ENCODE measurements at regions not wholly inside any gene's neighbourhood (a gene's known extent, or its start where the extent isn't known, plus 50 kb on each side); places are given as distances from the start of the nearest gene placed in this dataset.

- DNase-seq (ENCODE audit: low spot score) = no peak
- H3K27ac Mint-ChIP-seq = no peak overlapping the region
- H3K9me3 Mint-ChIP-seq = no peaks in the 10 kb centered on the region
- H3K36me3 Mint-ChIP-seq (ENCODE audit: low read depth) = no peaks in the 10 kb centered on the region
- H3K4me1 Mint-ChIP-seq (ENCODE audit: low read depth) = no peaks in the 10 kb centered on the region
- H3K4me3 Mint-ChIP-seq = no peak overlapping the region
- peaks cover 23% of the 10 kb centered on the region for H3K27me3 Mint-ChIP-seq (ENCODE audit: low read depth)
These were observed 80.7 kb upstream of the PALS2 start for GRCh38 chr7:24492576-24492975.

GRCh38 chr7:24494832-24495231, 78.4 kb upstream of the PALS2 start:
- Mint-ChIP-seq H3K27me3 (ENCODE audit: low read depth) (peaks cover 20% of the 10 kb centered on the region), H3K36me3 (ENCODE audit: low read depth) (no peaks in the 10 kb centered on the region), H3K27ac (no peak overlapping the region), H3K4me3 (no peak overlapping the region), H3K9me3 (no peaks in the 10 kb centered on the region), H3K4me1 (ENCODE audit: low read depth) (no peaks in the 10 kb centered on the region)
- DNase-seq (ENCODE audit: low spot score) = no peak

DNA sequence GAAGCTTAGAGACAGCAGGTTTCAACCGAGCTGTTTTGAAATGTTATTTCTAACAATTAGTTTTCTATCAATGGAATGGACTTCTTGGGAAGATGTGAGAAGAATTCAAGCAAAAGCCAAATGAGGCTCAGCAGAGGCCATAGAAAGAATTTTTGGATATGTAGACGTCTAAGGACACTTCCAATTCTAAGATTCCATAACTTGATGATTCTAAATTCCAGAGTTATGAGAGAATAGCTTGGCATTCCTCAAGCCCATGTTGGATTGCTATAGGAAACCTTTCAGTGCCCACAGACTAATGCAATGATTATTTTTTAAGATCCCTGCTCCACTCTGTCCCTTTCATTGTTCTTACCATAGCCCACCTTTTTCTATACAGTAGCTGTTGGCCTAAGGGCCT, 77.2 kb upstream of the PALS2 start:
- Mint-ChIP-seq H3K27me3 (ENCODE audit: low read depth) (peaks cover 12% of the 10 kb centered on the region), H3K4me1 (ENCODE audit: low read depth) (no peaks in the 10 kb centered on the region)

GRCh38 chr7:24498439-24498838, 74.8 kb upstream of the PALS2 start:
- H3K4me1 Mint-ChIP-seq (ENCODE audit: low read depth) = no peaks in the 10 kb centered on the region
- H3K27ac Mint-ChIP-seq = no peak overlapping the region
- H3K36me3 Mint-ChIP-seq (ENCODE audit: low read depth) = no peaks in the 10 kb centered on the region
- H3K27me3 Mint-ChIP-seq (ENCODE audit: low read depth) = peaks cover 12% of the 10 kb centered on the region
- H3K4me3 Mint-ChIP-seq = no peak overlapping the region
- no peaks in the 10 kb centered on the region for H3K9me3 Mint-ChIP-seq
- DNase-seq (ENCODE audit: low spot score) = no peak

More for the DNA sequence above, 77.2 kb upstream of the PALS2 start:
- no peak overlapping the region for H3K4me3 Mint-ChIP-seq
- no peak overlapping the region for H3K27ac Mint-ChIP-seq
- H3K9me3 Mint-ChIP-seq = no peaks in the 10 kb centered on the region
- H3K36me3 Mint-ChIP-seq (ENCODE audit: low read depth) = no peaks in the 10 kb centered on the region
- DNase-seq (ENCODE audit: low spot score) = no peak

DNA sequence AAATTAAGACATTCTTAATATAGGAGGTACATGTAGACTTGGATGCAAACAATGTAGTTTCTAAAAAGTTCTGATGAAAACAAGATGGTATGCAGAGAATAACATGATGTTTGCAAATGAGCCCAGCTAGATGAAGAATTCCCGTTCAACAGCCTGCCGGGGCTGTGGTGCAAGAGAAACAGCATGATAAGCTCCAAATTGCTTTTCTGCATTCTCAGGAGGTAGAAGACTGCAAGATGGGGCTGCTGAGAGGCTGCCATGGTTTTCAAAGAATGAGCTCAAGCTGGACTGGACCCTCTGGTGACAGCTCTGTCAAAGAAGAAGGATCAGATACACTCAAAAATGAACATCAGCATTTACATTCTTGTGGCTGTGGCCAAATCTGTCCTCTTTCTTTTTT, 73.4 kb upstream of the PALS2 start:
- Mint-ChIP-seq H3K4me3 (no peak overlapping the region), H3K4me1 (ENCODE audit: low read depth) (no peaks in the 10 kb centered on the region), H3K27me3 (ENCODE audit: low read depth) (peaks cover 10% of the 10 kb centered on the region), H3K9me3 (no peaks in the 10 kb centered on the region), H3K36me3 (ENCODE audit: low read depth) (no peaks in the 10 kb centered on the region), H3K27ac (no peak overlapping the region)
- no peak for DNase-seq (ENCODE audit: low spot score)

DNA sequence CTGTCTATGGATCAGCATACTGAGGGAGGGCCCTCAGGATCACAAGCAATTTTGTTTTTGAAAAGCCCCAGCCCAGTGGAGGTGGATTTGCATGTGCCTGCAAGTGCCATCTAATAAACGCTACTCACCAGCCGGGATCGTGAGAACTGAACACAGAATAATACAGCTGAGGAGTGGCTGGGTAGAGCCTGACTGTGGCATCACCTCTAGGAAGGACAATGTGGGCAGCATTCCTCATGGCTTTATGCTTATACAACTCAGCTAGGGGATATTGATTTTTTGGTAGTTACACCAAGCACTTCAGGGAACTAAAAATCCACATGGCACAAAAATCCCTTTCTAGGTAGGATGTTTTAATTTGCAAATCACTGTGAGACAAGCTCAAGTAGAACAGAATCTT, 72.7 kb upstream of the PALS2 start:
- DNase-seq (ENCODE audit: low spot score) = no peak
- Mint-ChIP-seq H3K9me3 (no peaks in the 10 kb centered on the region), H3K4me3 (no peak overlapping the region), H3K36me3 (ENCODE audit: low read depth) (no peaks in the 10 kb centered on the region), H3K4me1 (ENCODE audit: low read depth) (no peaks in the 10 kb centered on the region), H3K27ac (no peak overlapping the region), H3K27me3 (ENCODE audit: low read depth) (peaks cover 10% of the 10 kb centered on the region)

DNA sequence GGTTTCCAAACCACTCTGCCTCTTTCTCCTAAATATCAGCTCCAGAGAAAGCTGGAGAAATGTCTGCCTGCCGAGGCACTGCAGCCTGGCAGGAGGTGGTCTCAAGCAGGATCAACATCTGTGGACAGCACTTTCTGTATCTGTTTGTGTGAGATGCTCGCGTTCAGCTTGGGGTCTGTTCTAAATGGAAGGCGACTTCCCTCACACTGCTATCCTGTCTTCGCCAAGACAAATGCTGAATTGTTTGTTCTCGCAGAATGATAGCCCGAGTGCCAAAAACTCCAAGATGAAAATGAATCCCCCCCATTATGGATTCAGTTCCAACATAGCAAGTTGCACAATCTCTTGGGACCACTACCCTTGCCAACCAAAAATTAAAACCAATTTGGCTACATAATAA, 72.2 kb upstream of the PALS2 start:
- H3K27ac Mint-ChIP-seq = no peak overlapping the region
- H3K4me1 Mint-ChIP-seq (ENCODE audit: low read depth) = no peaks in the 10 kb centered on the region
- H3K36me3 Mint-ChIP-seq (ENCODE audit: low read depth) = no peaks in the 10 kb centered on the region
- H3K27me3 Mint-ChIP-seq (ENCODE audit: low read depth) = peaks cover 10% of the 10 kb centered on the region
- H3K9me3 Mint-ChIP-seq = no peaks in the 10 kb centered on the region
- H3K4me3 Mint-ChIP-seq = no peak overlapping the region
- no peak for DNase-seq (ENCODE audit: low spot score)

DNA sequence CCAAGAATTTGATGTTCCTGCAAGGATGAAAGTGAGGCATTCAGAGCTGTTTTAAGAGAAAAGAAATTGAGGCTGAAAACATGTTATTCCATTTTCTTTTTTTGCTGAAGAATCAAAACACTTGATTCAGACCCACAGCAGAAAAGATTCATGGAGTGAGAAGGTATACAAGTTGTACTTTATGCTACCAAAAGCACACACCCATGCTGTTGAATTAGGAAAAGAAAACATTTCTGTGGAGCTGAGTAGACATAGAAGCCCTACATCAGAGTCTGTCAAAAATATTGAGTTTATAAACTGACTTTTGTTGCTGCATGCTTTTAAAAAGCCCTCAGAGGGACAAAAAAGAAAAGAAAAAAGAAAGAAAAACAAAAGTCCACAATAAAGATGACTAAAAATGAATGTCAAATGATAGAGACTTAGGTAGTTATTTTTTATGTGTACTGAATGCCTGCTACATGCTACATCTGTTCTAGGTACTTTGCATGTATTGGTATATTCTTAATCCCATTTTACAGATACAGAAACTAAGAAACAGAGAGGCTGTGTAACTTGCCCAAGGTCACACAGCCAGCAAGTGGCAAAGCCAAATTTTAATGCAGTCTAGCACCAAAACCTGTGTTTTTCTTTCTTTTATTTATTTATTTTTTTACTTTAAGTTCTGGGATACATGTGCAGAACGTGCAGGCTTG, 71.7 kb upstream of the PALS2 start:
- Mint-ChIP-seq H3K9me3 (no peaks in the 10 kb centered on the region), H3K36me3 (ENCODE audit: low read depth) (no peaks in the 10 kb centered on the region), H3K27me3 (ENCODE audit: low read depth) (peaks cover 12% of the 10 kb centered on the region), H3K4me1 (ENCODE audit: low read depth) (no peaks in the 10 kb centered on the region), H3K4me3 (no peak overlapping the region), H3K27ac (no peak overlapping the region)
- no peak for DNase-seq (ENCODE audit: low spot score)

GRCh38 chr7:24502135-24502488, 71.1 kb upstream of the PALS2 start:
- Mint-ChIP-seq H3K4me3 (no peak overlapping the region), H3K4me1 (ENCODE audit: low read depth) (no peaks in the 10 kb centered on the region), H3K9me3 (no peaks in the 10 kb centered on the region), H3K36me3 (ENCODE audit: low read depth) (no peaks in the 10 kb centered on the region), H3K27me3 (ENCODE audit: low read depth) (peaks cover 12% of the 10 kb centered on the region), H3K27ac (no peak overlapping the region)
- no peak for DNase-seq (ENCODE audit: low spot score)

DNA sequence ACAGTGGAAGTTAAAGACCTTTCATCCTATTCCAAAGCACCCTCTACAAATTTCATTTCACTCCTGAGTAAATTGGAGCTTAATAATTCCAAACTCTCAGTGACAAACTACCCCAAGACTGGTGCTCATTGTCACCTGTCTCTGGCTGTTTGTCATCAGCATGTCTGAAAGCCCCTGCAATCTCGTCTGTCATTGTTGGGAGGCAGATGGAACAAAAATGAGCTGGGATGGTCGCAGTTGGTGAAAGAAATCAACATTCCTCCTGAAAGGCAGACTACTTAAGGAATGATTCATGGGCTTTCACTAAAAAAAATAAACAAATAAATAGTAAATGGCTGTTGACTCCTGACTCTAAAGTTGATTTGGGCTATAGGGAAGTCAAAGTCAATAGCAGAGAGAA, 69.7 kb upstream of the PALS2 start:
- no peak for DNase-seq (ENCODE audit: low spot score)
- no peaks in the 10 kb centered on the region for H3K4me1 Mint-ChIP-seq (ENCODE audit: low read depth)
- no peak overlapping the region for H3K4me3 Mint-ChIP-seq
- no peaks in the 10 kb centered on the region for H3K36me3 Mint-ChIP-seq (ENCODE audit: low read depth)
- H3K27me3 Mint-ChIP-seq (ENCODE audit: low read depth) = peaks cover 12% of the 10 kb centered on the region
- H3K27ac Mint-ChIP-seq = no peak overlapping the region
- H3K9me3 Mint-ChIP-seq = no peaks in the 10 kb centered on the region

DNA sequence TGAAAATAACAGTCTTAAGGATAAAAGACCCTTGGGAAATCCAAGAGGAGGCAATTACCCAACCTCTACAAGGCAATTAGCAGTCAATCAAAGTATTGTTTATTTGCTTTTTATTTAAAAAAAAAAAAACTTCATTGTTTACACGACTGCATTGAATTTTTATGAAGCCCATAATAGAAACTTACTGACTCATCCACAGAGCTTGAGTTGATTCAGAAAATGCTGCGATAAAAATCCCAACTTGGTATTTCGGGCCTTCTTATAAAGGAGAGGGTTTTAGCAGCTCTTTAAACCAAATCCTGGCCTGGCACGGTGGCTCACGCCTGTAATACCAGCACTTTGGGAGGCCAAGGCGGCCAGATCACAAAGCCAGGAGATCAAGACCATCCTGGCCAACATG, 69.2 kb upstream of the PALS2 start:
- DNase-seq (ENCODE audit: low spot score) = no peak
- Mint-ChIP-seq H3K27me3 (ENCODE audit: low read depth) (peaks cover 12% of the 10 kb centered on the region), H3K4me1 (ENCODE audit: low read depth) (no peaks in the 10 kb centered on the region), H3K9me3 (no peaks in the 10 kb centered on the region), H3K36me3 (ENCODE audit: low read depth) (no peaks in the 10 kb centered on the region), H3K4me3 (no peak overlapping the region), H3K27ac (no peak overlapping the region)

DNA sequence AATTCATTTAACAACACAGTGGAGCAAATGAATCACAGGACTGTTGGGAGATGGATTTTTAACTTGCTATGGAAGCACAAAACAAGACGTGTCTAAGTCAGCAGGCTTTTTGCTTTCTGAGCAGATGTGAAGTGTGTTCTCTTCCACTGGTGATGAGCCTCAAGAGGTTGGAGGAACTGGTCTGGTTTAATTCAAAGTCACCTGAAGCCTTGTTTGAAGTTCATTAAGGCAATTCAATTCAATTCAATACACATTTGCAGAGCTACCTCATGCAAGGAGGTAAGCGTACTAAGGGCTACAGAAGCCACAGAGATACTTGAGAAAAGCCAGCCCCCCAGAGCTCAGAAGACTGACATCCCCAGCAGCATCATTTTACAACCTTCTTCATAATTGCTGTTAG, 68.4 kb upstream of the PALS2 start:
- H3K27ac Mint-ChIP-seq = no peak overlapping the region
- H3K27me3 Mint-ChIP-seq (ENCODE audit: low read depth) = peaks cover 9% of the 10 kb centered on the region
- DNase-seq (ENCODE audit: low spot score) = no peak
- no peaks in the 10 kb centered on the region for H3K36me3 Mint-ChIP-seq (ENCODE audit: low read depth)
- H3K4me3 Mint-ChIP-seq = no peak overlapping the region
- H3K9me3 Mint-ChIP-seq = no peaks in the 10 kb centered on the region
- H3K4me1 Mint-ChIP-seq (ENCODE audit: low read depth) = no peaks in the 10 kb centered on the region

- Mint-ChIP-seq H3K9me3 (no peaks in the 10 kb centered on the region), H3K36me3 (ENCODE audit: low read depth) (no peaks in the 10 kb centered on the region), H3K27ac (no peak overlapping the region), H3K4me1 (ENCODE audit: low read depth) (no peaks in the 10 kb centered on the region), H3K27me3 (ENCODE audit: low read depth) (peaks cover 9% of the 10 kb centered on the region), H3K4me3 (no peak overlapping the region)
- no peak for DNase-seq (ENCODE audit: low spot score)
These were observed 67.3 kb upstream of the PALS2 start for GRCh38 chr7:24505968-24506367.

- H3K9me3 Mint-ChIP-seq = no peaks in the 10 kb centered on the region
- no peak overlapping the region for H3K4me3 Mint-ChIP-seq
- no peak for DNase-seq (ENCODE audit: low spot score)
- no peaks in the 10 kb centered on the region for H3K4me1 Mint-ChIP-seq (ENCODE audit: low read depth)
- peaks cover 7% of the 10 kb centered on the region for H3K27me3 Mint-ChIP-seq (ENCODE audit: low read depth)
- H3K27ac Mint-ChIP-seq = no peak overlapping the region
- no peaks in the 10 kb centered on the region for H3K36me3 Mint-ChIP-seq (ENCODE audit: low read depth)
These were observed 64.9 kb upstream of the PALS2 start for GRCh38 chr7:24508316-24508715.

DNA sequence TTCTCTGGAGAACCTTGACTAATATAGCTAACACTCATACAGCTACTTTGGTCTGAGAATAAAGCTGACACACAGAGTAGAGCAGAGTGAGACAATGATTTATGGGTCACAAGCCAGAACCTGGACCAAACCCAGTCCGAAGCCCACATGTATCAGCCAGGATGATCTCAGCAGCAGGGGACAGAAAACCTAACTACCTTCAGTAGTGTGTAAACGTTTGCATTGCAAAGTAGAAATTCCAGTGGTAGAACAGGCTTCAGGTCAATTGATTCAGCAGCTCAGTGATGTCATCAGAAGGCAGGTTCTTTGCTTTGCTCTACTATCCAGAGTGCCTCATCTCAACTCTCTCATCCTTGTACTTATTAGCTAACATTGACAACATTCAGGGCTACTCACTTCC, 62.5 kb upstream of the PALS2 start:
- no peaks in the 10 kb centered on the region for H3K9me3 Mint-ChIP-seq
- peaks cover 15% of the 10 kb centered on the region for H3K27me3 Mint-ChIP-seq (ENCODE audit: low read depth)
- no peaks in the 10 kb centered on the region for H3K36me3 Mint-ChIP-seq (ENCODE audit: low read depth)
- no peak overlapping the region for H3K4me3 Mint-ChIP-seq
- H3K4me1 Mint-ChIP-seq (ENCODE audit: low read depth) = no peaks in the 10 kb centered on the region
- no peak overlapping the region for H3K27ac Mint-ChIP-seq
- no peak for DNase-seq (ENCODE audit: low spot score)

Measured in T-helper 2 cell treated with Interferon-gamma antibody and Interleukin-4, amounts not matched to agents 5 μg/mL and 100 μg/mL, for 36 hours (primary cell).